HG03439 (cell line): ENCODE measurements at regions not wholly inside any gene's neighbourhood (a gene's known extent, or its start where the extent isn't known, plus 50 kb on each side); places are given as distances from the start of the nearest gene placed in this dataset.
A peak's percentile ranks its signal among the peaks of the same experiment; 100 is the strongest.

Experiments
- ATAC-seq: cut with Tn5 transposase; IDR thresholded peaks from one replicate; pipeline ENCODE4 v1.9.1; 2021; ENCODE audit warnings: mild to moderate bottlenecking, moderate library complexity; ENCODE audit not compliant: unreplicated experiment

- ATAC-seq = no peak
Observed at GRCh38 chr3:59593380-59593779, 543.6 kb upstream of the CFAP20DC start.

DNA sequence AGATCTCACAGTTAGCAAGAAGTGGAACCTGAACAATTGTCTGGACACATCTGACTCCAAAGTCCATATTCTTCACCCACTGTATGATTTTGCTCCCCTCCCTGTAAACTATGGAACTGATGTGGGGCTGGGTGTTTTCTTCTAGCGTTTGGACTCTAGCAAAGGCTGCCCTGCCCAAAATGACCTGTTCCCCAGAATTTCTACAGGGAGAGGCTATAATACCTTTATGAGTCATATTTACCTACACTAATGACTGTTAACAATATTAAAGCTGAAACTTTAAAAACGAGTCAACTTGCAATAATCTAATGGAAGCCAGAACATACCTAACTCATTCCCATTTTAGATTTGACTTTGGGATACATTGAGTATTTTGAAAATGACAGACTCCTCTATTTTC, 531.2 kb upstream of the CFAP20DC start:
- peak; percentile 17 for ATAC-seq

DNA sequence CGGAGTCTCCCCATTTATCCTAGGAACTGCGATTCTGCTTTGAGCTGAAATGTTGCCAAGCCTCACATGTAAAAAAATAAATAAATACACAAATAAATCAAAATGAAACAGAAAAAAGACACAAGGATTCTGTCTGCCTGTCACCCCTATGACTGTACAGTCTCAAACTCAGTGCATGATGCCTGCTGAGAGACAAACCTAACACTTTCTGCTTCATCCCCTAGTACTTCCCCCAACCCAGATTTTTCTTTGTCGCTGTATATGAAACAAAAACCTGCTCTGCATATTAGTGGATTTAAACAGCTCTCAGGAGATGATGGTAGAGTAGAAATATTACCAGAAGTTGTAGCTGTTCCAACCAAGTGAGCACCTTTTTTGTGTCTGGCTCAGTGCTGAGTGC, 530.7 kb upstream of the CFAP20DC start:
- peak; percentile 56 for ATAC-seq

DNA sequence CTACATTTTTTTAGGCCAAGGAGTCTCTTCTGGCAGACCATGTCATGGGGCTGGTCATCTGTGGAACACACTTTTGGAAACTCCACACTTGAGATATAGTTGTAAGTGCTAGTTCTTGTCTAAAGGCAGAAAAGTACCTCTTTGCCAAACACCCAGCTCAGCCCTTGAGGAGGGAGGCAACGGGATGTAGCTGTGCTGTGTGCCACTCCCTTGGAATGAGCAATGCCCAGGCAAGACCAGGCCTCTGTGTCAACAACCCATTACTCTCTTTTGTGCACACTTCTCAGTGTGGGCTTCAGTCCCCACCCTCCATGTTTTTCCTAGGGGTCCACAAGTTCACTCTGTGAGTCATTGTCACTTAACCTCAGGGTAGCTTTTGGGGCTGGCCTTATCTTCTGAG, 528.3 kb upstream of the CFAP20DC start:
- no peak for ATAC-seq

- no peak for ATAC-seq
Observed at GRCh38 chr3:59576606-59577005, 526.8 kb upstream of the CFAP20DC start.

- peak; percentile 64 for ATAC-seq
Observed at GRCh38 chr3:59575113-59576001, 525.5 kb upstream of the CFAP20DC start.

DNA sequence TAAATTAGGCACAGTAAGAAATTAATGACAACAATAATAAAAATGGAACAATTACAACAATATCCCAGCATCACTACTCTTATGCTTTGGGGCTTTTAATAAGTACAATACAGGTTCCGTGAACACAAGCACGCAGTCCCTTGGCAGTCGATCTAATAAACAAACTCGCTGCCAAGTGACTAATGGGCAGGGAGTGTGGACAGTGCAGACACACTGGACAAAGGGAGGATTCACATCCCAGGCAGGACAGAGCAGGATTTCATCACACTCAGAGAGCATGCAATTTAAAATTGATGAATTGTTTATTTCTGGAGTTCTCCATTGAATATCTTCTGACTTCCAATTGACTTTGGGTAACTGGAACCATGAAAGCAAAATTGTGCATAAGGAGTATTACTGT, 524.1 kb upstream of the CFAP20DC start:
- no peak for ATAC-seq

DNA sequence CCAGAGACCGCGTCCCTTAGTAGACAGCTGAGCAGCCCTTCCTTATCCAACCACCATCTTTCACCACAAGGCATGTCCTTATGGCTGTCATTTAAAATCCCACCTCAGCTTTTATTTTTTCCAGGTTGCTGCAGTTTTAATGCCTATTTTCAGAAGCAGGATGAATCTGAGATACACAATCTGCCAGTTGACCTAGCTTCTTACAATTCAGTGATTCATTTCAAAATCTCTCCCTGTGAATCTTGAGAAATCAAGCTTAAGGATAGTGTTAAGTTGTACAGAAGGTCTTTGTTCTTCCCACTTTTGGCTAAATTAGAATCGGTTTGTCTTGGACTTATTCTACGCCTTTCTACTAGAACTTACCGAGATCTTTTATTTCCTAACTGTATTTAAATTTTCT, 522.3 kb upstream of the CFAP20DC start:
- no peak for ATAC-seq

GRCh38 chr3:59570806-59571205, 521.0 kb upstream of the CFAP20DC start:
- no peak for ATAC-seq

DNA sequence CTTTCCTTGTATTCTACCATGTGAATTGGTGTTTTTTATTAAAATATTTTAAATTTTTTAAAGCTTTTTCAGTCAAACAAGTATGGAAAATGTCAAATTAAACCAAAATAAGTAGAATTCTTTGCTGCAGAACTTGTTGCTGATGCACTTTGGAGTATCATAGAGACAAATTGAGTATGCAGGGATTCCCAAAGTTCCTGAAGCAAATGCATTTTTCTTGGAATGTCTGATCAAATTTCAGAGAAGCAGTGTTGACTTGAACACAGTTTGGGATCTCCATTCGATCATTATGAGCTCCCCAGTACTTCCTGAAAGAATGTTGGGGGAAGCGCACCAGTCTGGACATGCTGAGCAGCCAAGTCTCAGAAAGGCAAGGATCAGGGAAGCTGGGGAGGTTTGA, 517.8 kb upstream of the CFAP20DC start:
- no peak for ATAC-seq

GRCh38 chr3:59566481-59566975, 516.7 kb upstream of the CFAP20DC start:
- peak; percentile 99 for ATAC-seq

DNA sequence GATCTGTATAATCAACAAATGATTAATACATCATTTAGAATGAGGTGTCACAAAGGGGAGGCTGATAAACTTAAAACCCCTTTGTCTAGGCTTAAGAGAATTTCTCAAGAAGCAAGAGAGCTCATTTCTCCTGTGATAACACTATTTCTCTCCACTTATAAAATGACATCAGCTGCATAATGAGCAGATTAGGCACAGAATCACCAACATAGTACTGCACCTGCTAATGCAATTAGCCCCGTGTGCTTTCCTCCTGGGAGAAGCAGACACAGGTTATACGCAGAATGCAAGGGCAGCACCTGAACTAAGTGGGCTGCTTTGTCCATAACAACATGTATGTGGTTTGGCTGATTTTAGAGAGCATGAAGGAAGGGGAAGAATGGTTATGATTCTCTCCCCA, 515.3 kb upstream of the CFAP20DC start:
- no peak for ATAC-seq

DNA sequence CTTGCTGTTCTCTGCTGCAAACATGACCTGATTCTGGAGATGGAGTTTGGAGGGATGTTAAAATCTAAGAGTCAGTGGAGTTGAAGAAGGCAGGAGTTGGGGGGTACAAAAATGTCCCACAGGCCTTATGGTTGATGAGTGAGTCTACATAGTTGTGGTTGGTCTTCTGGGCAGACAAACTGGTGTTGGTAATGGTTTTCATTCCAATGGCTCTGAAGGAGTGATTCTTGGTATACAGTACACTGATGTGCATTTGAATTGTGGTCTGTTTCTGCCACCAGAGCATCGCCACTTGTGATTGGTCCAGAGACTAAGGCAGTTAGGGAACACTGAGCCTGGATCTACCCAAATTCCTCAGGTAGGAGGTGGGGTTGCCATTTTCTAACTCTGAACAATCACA, 514.1 kb upstream of the CFAP20DC start:
- no peak for ATAC-seq

GRCh38 chr3:59563072-59563605, 513.3 kb upstream of the CFAP20DC start:
- no peak for ATAC-seq

DNA sequence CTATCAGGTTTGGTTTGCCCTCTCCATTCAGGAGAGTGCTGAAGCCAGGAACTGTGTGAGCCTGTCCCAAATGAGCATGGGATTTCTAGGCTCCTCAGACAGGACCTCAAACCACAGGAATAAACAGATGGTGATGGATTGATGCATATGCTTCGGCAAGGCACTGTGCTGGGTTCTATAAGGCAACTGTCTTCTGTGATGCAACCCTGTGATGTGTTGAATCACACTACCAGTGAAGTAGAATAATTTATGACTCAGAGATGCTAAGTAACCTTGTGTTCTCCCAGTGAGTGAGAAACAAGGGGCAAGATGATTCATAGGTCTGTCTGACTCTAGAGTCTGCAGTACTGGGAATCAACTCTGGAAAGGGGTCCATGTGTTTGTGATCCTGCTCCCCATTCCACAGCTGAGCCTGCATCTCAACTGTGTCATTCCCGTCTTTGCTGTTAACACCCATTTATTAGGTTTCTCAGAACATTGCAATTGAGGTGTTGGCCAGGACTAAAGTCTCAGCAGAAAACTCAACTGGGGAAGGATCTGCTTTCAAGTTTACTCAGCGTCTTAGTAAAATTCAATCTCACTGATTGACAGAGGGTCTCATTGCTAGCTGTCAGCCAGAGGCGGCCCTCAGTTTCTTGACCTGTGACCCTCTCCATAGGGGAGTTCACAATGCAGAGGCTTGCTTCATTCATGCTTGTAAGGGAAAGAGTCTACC, 510.1 kb upstream of the CFAP20DC start:
- ATAC-seq = no peak

DNA sequence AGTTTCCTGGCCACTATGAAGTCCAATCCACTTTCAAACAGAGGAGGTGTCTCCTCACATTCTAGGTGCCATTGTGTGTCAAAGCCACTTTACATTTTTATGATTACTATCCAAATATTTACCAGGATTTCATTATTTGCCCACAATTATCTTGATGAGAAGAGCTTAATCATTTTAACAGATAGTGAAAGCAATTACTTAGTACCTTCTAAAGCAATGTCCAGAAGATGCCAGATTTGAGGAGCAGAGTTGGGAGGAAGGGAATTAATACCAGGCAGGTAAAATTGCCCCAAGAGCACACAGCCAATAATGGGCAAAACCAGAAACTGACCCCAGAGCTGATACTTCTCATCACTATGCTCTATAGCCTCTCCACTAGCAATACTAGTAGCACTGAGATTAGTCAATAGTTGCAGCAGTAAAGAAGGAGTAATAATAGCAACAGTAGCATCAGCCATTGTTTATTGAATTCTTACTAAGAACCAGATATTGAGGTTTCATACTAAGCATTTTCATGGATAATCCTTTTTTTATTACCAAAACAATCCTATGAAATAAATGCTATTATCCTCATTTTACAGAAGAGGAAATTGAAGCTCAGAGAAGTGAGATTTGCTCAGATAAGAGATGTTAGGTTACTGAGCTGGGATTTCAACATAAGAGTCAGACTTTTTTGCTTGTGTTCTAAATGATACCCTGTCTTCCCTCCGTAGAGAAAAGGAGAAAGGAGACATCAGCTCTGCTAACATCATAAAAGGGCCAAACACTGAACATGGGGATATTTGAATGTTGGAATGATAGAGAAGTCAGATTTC, 509.3 kb upstream of the CFAP20DC start:
- ATAC-seq = no peak

- no peak for ATAC-seq
Observed at GRCh38 chr3:59555593-59556315, 505.9 kb upstream of the CFAP20DC start.

GRCh38 chr3:59553076-59553475, 503.3 kb upstream of the CFAP20DC start:
- ATAC-seq = no peak

GRCh38 chr3:59551834-59552233, 502.0 kb upstream of the CFAP20DC start:
- no peak for ATAC-seq

- no peak for ATAC-seq
Observed at GRCh38 chr3:59549962-59550361, 500.1 kb upstream of the CFAP20DC start.
